ENCODE measurements at regions not wholly inside any gene's neighbourhood (a gene's known extent, or its start where the extent isn't known, plus 50 kb on each side); places are given as distances from the start of the nearest gene placed in this dataset.

DNA sequence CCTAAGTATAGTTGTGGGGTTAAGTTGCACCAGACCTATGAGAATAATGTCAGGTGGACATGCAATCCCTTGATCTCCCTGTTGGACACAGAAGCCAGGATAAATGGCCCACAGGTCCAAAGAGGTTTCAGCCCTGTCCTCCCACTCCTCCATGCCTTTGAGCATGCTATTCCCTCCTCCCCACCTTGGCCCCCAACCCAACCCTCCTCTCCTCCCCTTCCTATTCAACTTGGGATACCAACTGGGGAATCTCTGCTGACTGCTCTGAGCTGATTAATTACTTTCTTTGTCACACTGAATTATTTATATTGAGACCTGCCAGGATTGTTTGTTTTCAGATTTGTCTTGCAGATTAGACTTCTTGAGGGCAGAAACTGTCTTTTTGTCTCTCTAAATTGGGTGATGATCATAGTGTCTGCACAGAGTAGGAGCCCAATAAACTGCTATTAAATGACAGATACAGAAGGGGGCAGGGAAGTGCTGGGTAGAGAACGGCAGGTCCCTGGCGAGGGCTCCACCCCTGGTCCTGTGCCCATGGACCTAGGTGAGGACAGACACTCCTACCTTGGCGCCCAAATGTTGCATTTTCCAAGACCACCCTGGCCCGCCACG, 120.9 kb downstream of the UNC5CL start:
- CTCF ChIA-PET: no interaction called here
- no peak overlapping the region for H3K27ac ChIP-seq
- TF ChIP-seq, protein P1, sequence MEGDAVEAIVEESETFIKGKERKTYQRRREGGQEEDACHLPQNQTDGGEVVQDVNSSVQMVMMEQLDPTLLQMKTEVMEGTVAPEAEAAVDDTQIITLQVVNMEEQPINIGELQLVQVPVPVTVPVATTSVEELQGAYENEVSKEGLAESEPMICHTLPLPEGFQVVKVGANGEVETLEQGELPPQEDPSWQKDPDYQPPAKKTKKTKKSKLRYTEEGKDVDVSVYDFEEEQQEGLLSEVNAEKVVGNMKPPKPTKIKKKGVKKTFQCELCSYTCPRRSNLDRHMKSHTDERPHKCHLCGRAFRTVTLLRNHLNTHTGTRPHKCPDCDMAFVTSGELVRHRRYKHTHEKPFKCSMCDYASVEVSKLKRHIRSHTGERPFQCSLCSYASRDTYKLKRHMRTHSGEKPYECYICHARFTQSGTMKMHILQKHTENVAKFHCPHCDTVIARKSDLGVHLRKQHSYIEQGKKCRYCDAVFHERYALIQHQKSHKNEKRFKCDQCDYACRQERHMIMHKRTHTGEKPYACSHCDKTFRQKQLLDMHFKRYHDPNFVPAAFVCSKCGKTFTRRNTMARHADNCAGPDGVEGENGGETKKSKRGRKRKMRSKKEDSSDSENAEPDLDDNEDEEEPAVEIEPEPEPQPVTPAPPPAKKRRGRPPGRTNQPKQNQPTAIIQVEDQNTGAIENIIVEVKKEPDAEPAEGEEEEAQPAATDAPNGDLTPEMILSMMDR (conservative IDR thresholded peaks at IDR 0.05; ENCODE audit: low read depth): no peak
- POLR2A ChIA-PET (ENCODE audit: low non-redundant PET): no interaction called here
- no peak for DNase-seq (ENCODE audit: low spot score)

DNA sequence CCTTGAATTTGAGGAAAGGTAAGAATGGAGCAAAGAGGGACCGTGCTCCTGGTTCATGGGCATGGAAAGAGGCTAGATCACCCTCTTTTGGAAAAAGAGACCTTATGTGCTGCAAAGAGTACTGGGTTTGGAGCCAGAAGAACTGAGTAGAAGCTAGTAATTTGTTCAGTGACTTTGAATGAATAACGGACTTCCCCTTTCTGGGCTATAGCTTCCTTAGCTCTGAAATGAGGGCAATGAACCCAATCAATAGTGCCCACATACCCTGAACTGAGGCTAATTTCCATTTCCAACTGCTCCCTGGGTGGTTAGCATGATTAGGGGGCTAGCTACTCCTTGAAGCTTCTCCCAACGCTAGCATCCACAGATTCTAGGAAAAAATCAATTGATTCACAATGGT, 121.4 kb downstream of the UNC5CL start:
- POLR2A ChIA-PET (ENCODE audit: low non-redundant PET): no interaction called here
- no peak for DNase-seq (ENCODE audit: low spot score)
- CTCF ChIA-PET: no interaction called here
- H3K27ac ChIP-seq: no peak overlapping the region
- TF ChIP-seq, protein P1 (conservative IDR thresholded peaks at IDR 0.05; ENCODE audit: low read depth): no peak

DNA sequence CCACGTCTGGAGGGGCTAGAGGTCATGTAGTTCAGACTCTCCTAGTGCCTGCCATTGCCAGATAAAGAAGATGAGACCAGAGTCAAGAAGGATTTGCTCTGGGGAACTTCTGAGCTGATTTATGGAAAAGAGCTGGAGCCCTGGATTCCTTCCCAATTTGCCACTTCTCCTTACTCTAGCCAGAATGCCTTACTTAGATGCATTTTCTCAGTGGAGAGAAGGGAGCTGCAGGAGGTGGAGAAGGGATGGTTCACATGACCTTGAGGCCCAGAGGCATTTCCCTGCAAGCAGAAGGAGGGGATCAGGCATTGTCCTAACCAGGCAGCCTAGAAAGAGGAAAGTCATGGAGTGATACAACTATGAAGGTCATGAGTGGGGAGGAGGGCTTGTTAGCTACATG, 122.2 kb downstream of the UNC5CL start:
- ChIA-PET POLR2A (ENCODE audit: low non-redundant PET) (no interaction called here), CTCF (no interaction called here)
- TF ChIP-seq, protein P1 (conservative IDR thresholded peaks at IDR 0.05; ENCODE audit: low read depth): no peak
- DNase-seq (ENCODE audit: low spot score): no peak
- no peak overlapping the region for H3K27ac ChIP-seq

DNA sequence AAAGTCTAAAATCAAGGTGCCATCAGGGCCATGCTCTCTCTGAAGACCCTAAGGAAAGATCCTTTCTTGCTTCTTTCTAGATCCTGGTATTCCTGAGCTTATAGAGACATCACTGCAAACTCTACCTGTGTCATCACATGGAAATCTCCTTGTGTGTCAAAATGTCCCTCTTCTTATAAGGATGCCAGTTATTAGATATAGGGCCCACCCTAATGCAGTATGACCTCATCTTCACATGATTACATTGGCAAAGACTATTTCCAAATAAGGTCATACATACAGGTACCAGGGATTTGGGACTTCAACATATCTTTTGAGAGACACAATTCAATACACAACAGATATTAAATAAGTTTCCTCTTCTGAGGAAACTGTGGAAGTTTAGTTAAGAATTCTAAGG, 123.9 kb downstream of the UNC5CL start:
- CTCF ChIA-PET: no interaction called here
- no peak for DNase-seq (ENCODE audit: low spot score)
- TF ChIP-seq, protein P1 (conservative IDR thresholded peaks at IDR 0.05; ENCODE audit: low read depth): no peak

DNA sequence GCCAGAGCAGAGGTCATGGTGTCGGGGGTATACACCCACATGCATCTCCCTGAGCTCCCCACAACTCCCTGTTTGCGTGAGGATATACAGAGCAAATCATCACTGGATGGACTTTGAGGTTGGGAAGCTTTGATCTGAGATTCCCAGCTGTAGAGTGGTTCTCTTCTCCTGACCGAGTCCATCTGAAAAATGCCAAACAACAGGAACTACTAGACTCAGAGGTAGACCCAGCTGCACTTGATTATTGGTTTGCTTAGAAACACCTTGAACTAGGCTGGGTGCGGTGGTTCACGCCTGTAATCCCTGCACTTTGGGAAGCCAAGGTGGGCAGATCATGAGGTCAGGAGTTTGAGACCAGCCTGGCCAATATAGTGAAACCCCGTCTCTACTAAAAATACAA, 125.0 kb downstream of the UNC5CL start:
- no peak for DNase-seq (ENCODE audit: low spot score)
- TF ChIP-seq, protein P1 (conservative IDR thresholded peaks at IDR 0.05; ENCODE audit: low read depth): no peak
- ChIA-PET POLR2A (ENCODE audit: low non-redundant PET) (no interaction called here), CTCF (no interaction called here)
- no peak overlapping the region for H3K27ac ChIP-seq

More for the DNA sequence above, 123.9 kb downstream of the UNC5CL start:
- H3K27ac ChIP-seq: no peak overlapping the region
- POLR2A ChIA-PET (ENCODE audit: low non-redundant PET): no interaction called here

DNA sequence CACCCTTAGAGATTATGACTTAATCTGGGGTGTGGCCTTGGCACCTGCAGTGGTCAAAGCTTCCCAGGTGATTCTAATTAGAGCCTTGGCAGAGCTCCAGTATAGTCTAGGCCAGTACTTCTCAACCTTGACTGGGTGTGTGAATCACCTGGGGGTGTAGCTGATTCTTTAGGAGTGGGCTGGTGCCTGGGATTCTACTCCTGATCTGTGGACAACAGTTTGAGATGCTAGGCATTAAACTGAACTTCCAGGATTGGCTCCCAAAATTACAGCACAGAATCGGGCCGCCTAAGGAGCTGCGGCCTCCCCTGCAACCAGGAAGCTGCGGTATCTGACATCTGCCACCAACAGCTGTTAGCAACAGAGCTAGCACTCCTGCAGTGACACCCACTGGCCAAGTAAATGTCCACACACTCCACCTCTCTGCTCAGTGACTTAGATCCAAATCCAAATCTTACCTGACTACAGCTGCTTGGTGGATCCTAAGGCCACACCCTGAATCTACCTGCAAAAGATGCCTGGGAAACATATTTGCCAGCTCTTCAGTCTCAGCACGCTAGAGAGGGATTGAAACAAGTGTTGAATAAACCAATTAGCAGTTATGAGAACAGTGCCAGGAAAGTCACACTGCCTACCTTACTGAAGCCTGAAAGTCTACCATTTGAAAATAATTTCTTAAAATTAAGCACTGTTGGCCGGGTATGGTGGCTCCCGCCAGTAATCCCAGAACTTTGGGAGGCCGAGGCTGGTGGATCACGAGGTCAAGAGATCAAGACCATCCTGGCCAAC, 126.7 kb downstream of the UNC5CL start:
- TF ChIP-seq, protein P1 (conservative IDR thresholded peaks at IDR 0.05; ENCODE audit: low read depth): no peak
- POLR2A ChIA-PET (ENCODE audit: low non-redundant PET): no interaction called here
- DNase-seq (ENCODE audit: low spot score): peak; percentile 71
- CTCF ChIA-PET: interaction anchor here (0.7 to 1.3 kb wide), 4 partner anchors 11 to 325 kb away, joined by 3 to 6 read pairs (median 3); partner anchors contain the start of gene LRFN2
- H3K27ac ChIP-seq: no peak overlapping the region
